ENCODE measurements at regions not wholly inside any gene's neighbourhood (a gene's known extent, or its start where the extent isn't known, plus 50 kb on each side); places are given as distances from the start of the nearest gene placed in this dataset.

DNA sequence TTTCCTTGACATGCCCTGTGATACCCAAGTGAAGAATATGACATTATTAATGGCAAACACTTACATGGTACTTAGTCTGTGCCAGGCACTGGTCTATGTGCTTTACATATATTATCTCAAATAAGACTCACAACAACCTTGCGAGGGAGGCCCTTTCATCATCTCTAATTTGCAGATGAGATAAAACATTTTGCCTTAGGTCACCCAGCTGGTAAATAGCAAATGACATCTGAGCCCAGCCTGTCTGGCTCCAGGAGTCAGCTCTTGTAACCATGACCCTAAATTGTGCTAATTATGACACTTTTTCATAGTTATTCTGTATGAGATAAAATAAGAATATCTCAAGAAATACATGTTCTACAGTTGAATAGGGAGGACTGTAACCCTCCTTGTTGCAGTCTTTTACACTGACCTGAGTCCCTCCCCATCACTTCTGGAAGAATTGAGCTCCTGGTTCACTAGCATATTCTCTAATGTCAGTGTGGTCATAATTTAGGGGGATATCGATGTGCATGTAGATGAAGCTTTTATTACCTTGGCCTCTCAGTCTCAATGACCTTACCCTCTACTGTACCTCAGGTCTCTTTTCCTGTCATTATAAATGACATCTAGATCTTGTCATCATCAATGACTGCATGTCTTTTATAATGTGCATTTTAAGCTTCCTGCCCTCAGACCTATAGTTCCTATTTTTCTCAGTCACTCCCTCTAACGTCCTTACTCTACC lies 126.1 kb upstream of the HAPLN1 start:
- TF ChIP-seq TCF4 (CRISPR knock-in tag; IDR thresholded peaks at IDR 0.05; ENCODE audit: borderline replicate concordance) (no peak), SNAI2 (CRISPR knock-in tag; IDR thresholded peaks at IDR 0.05) (no peak), ARNTL (CRISPR knock-in tag; IDR thresholded peaks at IDR 0.05; ENCODE audit: borderline replicate concordance, low read depth) (no peak), ZNF565 (CRISPR knock-in tag; conservative IDR thresholded peaks at IDR 0.05; ENCODE audit: low read depth) (no peak)
- TF ChIP-seq, protein P1, sequence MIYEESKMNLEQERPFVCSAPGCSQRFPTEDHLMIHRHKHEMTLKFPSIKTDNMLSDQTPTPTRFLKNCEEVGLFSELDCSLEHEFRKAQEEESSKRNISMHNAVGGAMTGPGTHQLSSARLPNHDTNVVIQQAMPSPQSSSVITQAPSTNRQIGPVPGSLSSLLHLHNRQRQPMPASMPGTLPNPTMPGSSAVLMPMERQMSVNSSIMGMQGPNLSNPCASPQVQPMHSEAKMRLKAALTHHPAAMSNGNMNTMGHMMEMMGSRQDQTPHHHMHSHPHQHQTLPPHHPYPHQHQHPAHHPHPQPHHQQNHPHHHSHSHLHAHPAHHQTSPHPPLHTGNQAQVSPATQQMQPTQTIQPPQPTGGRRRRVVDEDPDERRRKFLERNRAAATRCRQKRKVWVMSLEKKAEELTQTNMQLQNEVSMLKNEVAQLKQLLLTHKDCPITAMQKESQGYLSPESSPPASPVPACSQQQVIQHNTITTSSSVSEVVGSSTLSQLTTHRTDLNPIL (CRISPR knock-in tag; IDR thresholded peaks at IDR 0.05; ENCODE audit: low read depth), result no peak
- TF ChIP-seq, protein P2, sequence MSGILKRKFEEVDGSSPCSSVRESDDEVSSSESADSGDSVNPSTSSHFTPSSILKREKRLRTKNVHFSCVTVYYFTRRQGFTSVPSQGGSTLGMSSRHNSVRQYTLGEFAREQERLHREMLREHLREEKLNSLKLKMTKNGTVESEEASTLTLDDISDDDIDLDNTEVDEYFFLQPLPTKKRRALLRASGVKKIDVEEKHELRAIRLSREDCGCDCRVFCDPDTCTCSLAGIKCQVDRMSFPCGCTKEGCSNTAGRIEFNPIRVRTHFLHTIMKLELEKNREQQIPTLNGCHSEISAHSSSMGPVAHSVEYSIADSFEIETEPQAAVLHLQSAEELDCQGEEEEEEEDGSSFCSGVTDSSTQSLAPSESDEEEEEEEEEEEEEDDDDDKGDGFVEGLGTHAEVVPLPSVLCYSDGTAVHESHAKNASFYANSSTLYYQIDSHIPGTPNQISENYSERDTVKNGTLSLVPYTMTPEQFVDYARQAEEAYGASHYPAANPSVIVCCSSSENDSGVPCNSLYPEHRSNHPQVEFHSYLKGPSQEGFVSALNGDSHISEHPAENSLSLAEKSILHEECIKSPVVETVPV (CRISPR knock-in tag; IDR thresholded peaks at IDR 0.05), result no peak
- ATAC-seq, result no peak

DNA sequence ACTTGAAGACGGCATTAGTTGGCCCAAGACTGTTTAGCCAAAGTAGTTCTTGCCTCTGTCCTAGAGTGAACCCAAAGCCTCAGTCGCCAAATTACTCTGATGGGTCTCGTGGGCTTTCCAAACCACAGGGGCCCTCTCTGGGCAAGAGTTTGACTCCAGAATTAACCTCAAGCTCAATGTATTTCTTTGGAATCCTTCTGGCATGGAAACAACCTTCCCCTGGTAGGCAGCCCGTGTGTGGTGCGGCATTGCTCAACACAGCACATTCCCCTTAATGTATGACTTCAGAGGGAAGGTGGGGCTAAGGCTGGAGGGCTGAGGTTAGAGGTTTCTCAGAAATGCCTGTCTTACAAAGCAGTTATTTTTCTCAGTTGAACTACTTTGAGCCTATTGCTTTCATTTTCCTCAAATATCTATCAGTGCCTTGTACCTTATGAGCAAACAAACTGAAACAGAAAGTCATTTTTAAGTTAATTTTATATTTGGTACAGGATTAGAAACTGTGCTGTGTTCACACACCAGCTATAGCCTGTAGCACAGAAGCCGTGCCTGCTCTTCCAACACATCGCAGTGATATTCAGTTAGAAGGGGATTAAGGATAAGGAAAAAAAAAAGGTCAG lies 123.9 kb upstream of the HAPLN1 start:
- ATAC-seq, result peak; percentile 82

DNA sequence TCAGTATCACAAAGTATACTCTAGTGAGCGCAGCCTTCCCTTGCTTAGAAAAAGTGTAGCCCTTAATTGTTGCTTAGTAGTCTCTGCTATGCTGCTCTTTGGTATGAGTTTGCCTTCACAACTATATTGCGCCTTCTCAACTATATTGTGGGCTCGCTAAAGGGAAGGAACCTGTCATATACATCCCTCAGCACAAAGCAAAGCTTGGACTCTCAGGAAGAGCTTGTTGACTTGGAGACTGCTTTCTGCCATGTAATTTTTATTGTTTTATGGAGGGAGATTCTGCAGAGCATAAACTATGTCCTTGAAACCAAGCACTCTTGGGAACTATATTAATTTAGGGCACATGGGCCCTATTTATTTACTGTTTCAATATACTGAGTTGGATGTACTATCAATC lies 119.1 kb upstream of the HAPLN1 start:
- TF ChIP-seq, protein P3, sequence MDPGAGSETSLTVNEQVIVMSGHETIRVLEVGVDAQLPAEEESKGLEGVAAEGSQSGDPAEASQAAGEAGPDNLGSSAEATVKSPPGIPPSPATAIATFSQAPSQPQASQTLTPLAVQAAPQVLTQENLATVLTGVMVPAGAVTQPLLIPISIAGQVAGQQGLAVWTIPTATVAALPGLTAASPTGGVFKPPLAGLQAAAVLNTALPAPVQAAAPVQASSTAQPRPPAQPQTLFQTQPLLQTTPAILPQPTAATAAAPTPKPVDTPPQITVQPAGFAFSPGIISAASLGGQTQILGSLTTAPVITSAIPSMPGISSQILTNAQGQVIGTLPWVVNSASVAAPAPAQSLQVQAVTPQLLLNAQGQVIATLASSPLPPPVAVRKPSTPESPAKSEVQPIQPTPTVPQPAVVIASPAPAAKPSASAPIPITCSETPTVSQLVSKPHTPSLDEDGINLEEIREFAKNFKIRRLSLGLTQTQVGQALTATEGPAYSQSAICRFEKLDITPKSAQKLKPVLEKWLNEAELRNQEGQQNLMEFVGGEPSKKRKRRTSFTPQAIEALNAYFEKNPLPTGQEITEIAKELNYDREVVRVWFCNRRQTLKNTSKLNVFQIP (CRISPR knock-in tag; IDR thresholded peaks at IDR 0.05; ENCODE audit: borderline replicate concordance, low read depth), result no peak
- TF ChIP-seq OSR1 (CRISPR knock-in tag; IDR thresholded peaks at IDR 0.05) (no peak), ZFP30 (CRISPR knock-in tag; IDR thresholded peaks at IDR 0.05) (no peak), ARNTL (CRISPR knock-in tag; IDR thresholded peaks at IDR 0.05; ENCODE audit: borderline replicate concordance, low read depth) (no peak), GLIS3 (CRISPR knock-in tag; IDR thresholded peaks at IDR 0.05) (no peak), ZNF8 (CRISPR knock-in tag; IDR thresholded peaks at IDR 0.05) (no peak), CSDC2 (CRISPR knock-in tag; IDR thresholded peaks at IDR 0.05) (no peak), TCF4 (CRISPR knock-in tag; IDR thresholded peaks at IDR 0.05; ENCODE audit: borderline replicate concordance) (no peak), SNAI2 (CRISPR knock-in tag; IDR thresholded peaks at IDR 0.05) (no peak), ZFP3 (CRISPR knock-in tag; IDR thresholded peaks at IDR 0.05) (no peak)
- TF ChIP-seq, protein P4, sequence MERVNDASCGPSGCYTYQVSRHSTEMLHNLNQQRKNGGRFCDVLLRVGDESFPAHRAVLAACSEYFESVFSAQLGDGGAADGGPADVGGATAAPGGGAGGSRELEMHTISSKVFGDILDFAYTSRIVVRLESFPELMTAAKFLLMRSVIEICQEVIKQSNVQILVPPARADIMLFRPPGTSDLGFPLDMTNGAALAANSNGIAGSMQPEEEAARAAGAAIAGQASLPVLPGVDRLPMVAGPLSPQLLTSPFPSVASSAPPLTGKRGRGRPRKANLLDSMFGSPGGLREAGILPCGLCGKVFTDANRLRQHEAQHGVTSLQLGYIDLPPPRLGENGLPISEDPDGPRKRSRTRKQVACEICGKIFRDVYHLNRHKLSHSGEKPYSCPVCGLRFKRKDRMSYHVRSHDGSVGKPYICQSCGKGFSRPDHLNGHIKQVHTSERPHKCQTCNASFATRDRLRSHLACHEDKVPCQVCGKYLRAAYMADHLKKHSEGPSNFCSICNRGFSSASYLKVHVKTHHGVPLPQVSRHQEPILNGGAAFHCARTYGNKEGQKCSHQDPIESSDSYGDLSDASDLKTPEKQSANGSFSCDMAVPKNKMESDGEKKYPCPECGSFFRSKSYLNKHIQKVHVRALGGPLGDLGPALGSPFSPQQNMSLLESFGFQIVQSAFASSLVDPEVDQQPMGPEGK (CRISPR knock-in tag; IDR thresholded peaks at IDR 0.05; ENCODE audit: borderline replicate concordance), result no peak
- TF ChIP-seq, protein P2 (CRISPR knock-in tag; IDR thresholded peaks at IDR 0.05), result no peak
- ATAC-seq, result no peak

More for the DNA sequence above, 123.9 kb upstream of the HAPLN1 start:
- no peak for TF ChIP-seq ARNTL (CRISPR knock-in tag; IDR thresholded peaks at IDR 0.05; ENCODE audit: borderline replicate concordance, low read depth)
- TF ChIP-seq TCF4 (CRISPR knock-in tag; IDR thresholded peaks at IDR 0.05; ENCODE audit: borderline replicate concordance), result no peak

DNA sequence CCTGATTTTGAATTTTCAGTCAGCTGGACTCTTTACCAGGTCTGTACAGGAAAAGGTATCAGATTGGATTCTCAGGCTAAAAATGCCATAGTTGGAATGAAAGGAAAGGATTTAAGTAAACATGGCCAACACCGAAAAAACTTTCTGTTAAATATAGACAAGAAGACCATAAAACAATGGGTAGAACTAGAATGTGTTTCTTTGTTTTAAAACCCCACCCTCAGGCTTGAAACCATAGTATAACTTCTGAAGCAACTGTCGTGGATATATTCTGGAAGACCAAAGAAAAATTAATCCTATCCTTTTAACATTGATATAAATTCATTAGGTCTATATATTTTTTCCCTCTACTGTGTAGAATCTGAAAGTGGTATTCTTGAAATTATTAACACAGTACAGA lies 118.6 kb upstream of the HAPLN1 start:
- no peak for TF ChIP-seq OSR1 (CRISPR knock-in tag; IDR thresholded peaks at IDR 0.05)
- TF ChIP-seq, protein P1 (CRISPR knock-in tag; IDR thresholded peaks at IDR 0.05; ENCODE audit: low read depth), result no peak
- no peak for TF ChIP-seq TOX (CRISPR knock-in tag; IDR thresholded peaks at IDR 0.05; ENCODE audit: borderline replicate concordance)
- TF ChIP-seq, protein P3 (CRISPR knock-in tag; IDR thresholded peaks at IDR 0.05; ENCODE audit: borderline replicate concordance, low read depth), result no peak
- ATAC-seq, result no peak
